ENCODE measurements at regions not wholly inside any gene's neighbourhood (a gene's known extent, or its start where the extent isn't known, plus 50 kb on each side); places are given as distances from the start of the nearest gene placed in this dataset.

DNA sequence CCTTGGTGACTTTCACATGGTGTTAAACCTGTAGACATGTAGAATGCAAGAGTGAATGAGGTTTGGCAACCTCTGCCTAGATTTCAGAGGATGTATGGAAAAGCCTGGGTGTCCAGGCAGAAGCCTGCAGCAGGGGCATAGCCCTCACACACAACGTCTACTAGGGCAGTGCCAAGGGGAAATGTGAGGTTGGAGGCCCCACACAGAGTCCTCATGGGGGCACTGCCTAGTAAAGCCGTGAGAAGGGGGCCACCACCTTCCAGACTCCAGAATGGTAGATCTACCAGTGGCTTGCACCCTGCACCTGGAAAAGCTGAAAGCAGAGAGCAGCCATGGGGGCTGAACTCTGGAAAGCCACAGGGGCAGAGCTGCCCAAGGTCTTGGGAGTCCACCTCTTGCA, 241.2 kb downstream of the KLF13 start:
- no peak for DNase-seq
- Mint-ChIP-seq H3K27ac (no peak overlapping the region), H3K4me1 (no peaks in the 10 kb centered on the region), H3K4me3 (no peak overlapping the region), H3K27me3 (peaks cover 5 to 21% of the 10 kb centered on the region in 2 donors), H3K9me3 (peaks cover 11 to 16% of the 10 kb centered on the region in 2 donors), H3K36me3 (peaks cover 0 to 4% of the 10 kb centered on the region in 2 donors)
- ATAC-seq (replicated peaks), result no peak

DNA sequence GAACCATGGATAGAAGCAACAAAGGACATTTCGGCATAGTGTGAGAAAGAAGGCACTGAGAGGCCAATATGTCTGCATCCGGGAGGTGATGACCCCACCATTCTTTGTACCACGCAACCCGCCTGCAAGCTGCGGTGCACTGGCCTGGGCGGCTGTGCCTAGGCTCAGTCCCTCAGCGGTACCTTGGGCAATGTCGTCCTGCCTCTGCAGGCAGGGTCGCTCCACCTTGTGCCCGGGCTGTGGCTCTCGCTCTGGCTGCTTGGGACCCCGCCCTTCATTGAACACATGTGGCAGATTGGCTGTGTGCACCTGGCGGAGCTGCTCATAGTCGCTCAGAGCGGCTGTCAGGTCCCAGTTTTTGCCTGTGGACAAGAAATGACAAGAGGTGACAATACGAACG, 243.2 kb downstream of the KLF13 start:
- no peak for ATAC-seq (replicated peaks)
- Mint-ChIP-seq H3K27ac (no peak overlapping the region), H3K9me3 (peaks cover 12 to 16% of the 10 kb centered on the region in 2 donors), H3K4me1 (no peaks in the 10 kb centered on the region), H3K36me3 (peaks cover 0 to 4% of the 10 kb centered on the region in 2 donors), H3K27me3 (peaks cover 8 to 16% of the 10 kb centered on the region in 2 donors), H3K4me3 (no peak overlapping the region)
- no peak for DNase-seq

DNA sequence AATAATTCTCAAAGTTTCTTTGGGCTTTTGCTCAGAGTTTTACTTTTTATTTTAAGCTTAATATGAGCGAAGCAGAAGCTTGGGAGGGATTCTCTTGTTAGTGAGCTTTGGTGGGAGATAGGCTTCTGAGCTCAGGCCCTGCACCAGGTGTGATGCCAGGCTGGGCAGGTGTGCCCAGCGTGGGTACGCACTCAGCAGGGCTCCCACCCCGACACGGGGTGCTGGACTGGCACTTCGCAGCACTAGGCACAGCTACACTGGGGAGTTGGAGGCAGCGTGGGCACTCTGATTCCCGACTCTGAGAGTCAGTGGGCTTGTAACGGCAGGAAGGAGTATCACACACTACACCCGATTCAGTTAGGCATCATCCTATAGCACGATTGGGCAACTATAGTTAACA, 244.0 kb downstream of the KLF13 start:
- DNase-seq (no peak), ATAC-seq (replicated peaks) (no peak)
- H3K9me3 Mint-ChIP-seq, result peaks cover 12 to 16% of the 10 kb centered on the region in 2 donors
- no peak overlapping the region for H3K27ac Mint-ChIP-seq
- peaks cover 8 to 20% of the 10 kb centered on the region in 2 donors for H3K27me3 Mint-ChIP-seq
- H3K4me3 Mint-ChIP-seq, result no peak overlapping the region
- H3K4me1 Mint-ChIP-seq, result no peaks in the 10 kb centered on the region
- peaks cover 0 to 4% of the 10 kb centered on the region in 2 donors for H3K36me3 Mint-ChIP-seq

DNA sequence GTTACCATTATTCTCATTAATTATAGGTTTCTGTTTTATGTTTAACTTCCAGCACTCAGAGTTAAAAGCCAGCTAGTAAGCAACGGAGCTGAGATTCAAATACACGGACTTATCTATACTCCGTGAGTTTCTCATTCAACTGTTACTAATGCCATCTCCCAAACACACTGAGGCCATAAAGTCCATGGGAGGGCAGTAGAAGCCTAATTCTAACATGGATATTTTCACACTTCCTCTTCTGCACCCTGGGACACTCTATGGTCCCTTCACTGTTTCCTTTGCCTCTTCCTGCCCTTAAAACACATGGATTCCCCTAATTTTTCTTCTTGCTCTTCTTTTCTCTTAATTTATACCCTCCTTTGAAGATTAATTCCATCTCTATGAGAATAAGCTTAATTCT, 245.0 kb downstream of the KLF13 start:
- ATAC-seq (replicated peaks) (no peak), DNase-seq (no peak)
- peaks cover 8 to 20% of the 10 kb centered on the region in 2 donors for H3K27me3 Mint-ChIP-seq
- H3K36me3 Mint-ChIP-seq, result peaks cover 0 to 4% of the 10 kb centered on the region in 2 donors
- peaks cover 12 to 16% of the 10 kb centered on the region in 2 donors for H3K9me3 Mint-ChIP-seq
- no peaks in the 10 kb centered on the region for H3K4me1 Mint-ChIP-seq
- no peak overlapping the region for H3K27ac Mint-ChIP-seq
- no peak overlapping the region for H3K4me3 Mint-ChIP-seq

DNA sequence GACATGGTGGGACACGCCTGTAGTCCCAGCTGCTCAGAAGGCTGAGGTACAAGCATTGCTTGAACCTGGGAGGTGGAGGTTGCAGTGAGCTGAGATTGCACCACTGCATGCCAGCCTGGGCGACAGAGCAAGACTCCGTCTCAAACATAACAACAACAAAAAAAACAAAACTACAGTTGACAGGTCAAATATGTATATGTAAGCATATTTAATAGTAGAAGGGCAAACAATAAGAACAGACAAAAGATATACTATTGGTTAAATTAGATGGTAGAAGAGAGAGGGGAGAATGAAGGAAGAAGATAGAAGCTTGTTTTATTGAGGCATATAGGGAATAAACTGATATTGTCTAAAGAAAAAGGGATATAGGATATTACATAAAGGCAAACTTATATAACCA, 247.1 kb downstream of the KLF13 start:
- peaks cover 8 to 28% of the 10 kb centered on the region in 2 donors for H3K27me3 Mint-ChIP-seq
- DNase-seq, result no peak
- no peak overlapping the region for H3K4me3 Mint-ChIP-seq

DNA sequence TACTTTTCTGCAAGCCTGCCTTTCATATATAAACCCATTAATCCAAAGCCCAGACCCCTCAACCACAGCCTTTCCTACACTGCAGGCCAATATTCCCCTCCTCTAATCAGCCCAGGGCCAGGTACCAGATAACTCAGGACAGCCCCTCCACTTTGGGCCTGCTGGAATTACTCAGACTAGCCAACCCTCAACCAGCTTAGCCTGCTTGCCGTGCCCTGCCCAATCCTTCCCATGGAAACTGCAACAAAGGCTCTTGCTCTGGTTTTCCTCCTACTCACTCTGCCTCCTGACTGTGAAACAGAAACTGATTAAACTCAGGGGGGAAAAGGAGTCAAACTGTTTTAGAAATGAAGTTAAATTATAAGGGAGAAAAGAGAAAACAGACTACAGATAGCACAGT, 248.1 kb downstream of the KLF13 start:
- Mint-ChIP-seq H3K9me3 (peaks cover under 1 to 2% of the 10 kb centered on the region in 2 donors), H3K36me3 (no peaks in the 10 kb centered on the region), H3K4me1 (no peaks in the 10 kb centered on the region), H3K4me3 (no peak overlapping the region), H3K27ac (no peak overlapping the region), H3K27me3 (peaks cover 8 to 28% of the 10 kb centered on the region in 2 donors)
- no peak for DNase-seq
- ATAC-seq (replicated peaks), result no peak

More for the DNA sequence above, 247.1 kb downstream of the KLF13 start:
- Mint-ChIP-seq H3K4me1 (no peaks in the 10 kb centered on the region), H3K27ac (no peak overlapping the region), H3K9me3 (peaks cover 1 to 2% of the 10 kb centered on the region in 2 donors), H3K36me3 (no peaks in the 10 kb centered on the region)
- no peak for ATAC-seq (replicated peaks)

DNA sequence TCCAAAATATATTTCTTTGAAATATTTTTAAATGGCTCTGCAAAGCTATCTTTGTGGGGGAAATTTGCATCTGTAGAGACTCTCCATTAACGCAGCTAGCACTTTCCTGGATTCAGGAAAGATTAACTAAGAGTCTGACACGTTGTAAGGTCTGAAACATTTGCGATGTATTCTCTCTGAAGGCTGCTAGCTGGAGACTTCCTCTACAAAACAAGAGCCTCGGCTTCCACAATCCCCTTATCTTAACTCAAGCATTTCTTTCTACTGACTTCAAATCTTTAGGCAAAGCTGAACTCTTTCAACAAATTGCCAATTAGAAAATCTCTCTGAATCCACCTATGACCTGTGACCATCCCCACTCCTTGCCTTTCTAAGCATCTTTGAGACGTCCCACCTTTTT, 250.5 kb downstream of the KLF13 start:
- no peak for ATAC-seq (replicated peaks)
- peaks cover 12 to 23% of the 10 kb centered on the region in 2 donors for H3K27me3 Mint-ChIP-seq
- no peaks in the 10 kb centered on the region for H3K4me1 Mint-ChIP-seq
- DNase-seq, result no peak
- peaks cover 0 to 3% of the 10 kb centered on the region in 2 donors for H3K36me3 Mint-ChIP-seq
- peaks cover 11 to 12% of the 10 kb centered on the region in 2 donors for H3K9me3 Mint-ChIP-seq
- H3K4me3 Mint-ChIP-seq, result no peak overlapping the region
- no peak overlapping the region for H3K27ac Mint-ChIP-seq

DNA sequence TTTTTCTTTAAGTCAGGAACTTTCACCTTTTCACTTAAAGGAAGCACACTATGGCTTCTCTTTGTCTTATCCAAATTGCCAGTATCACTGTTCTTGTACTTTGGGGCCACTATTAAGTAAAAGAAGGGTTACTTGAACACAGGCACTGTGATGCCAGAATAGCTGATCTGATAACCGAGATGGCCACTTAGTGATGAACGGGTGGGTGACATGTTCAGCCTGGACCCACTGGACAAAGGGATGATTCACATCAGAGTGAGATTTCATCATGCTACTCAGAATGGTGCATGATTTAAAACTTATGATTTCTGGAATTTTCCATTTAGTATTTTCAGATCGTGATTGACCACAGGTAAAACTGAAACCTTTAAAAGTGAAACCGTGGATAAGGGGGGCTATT, 252.6 kb downstream of the KLF13 start:
- Mint-ChIP-seq H3K36me3 (peaks cover 4 to 6% of the 10 kb centered on the region in 2 donors), H3K27me3 (peaks cover 4 to 22% of the 10 kb centered on the region in 2 donors), H3K9me3 (peaks cover 20 to 24% of the 10 kb centered on the region in 2 donors), H3K4me3 (no peak overlapping the region), H3K4me1 (no peaks in the 10 kb centered on the region), H3K27ac (no peak overlapping the region)
- ATAC-seq (replicated peaks), result no peak
- no peak for DNase-seq

DNA sequence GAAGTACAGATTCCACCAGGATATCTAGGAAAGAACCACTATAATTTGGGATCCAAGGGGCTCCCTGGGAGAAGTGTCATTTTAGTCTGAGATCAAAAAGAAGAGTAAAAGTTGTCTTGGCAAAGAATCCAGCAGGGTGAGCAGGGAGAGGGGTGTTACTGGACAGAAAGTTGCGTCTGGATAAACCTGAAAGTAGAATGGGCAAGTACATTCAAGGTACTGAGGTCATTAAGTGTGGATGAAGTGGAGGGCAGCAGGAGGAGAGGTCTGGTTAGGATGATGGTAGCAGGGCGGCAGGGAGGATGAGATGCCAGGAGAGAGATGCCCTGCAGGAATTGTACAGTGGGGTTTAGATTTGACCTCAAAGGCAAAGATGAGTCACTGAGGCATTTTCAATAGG, 253.3 kb downstream of the KLF13 start:
- peaks cover 4 to 6% of the 10 kb centered on the region in 2 donors for H3K36me3 Mint-ChIP-seq
- no peaks in the 10 kb centered on the region for H3K4me1 Mint-ChIP-seq
- peaks cover 7 to 20% of the 10 kb centered on the region in 2 donors for H3K27me3 Mint-ChIP-seq
- no peak overlapping the region for H3K4me3 Mint-ChIP-seq
- H3K9me3 Mint-ChIP-seq, result peaks cover 20 to 24% of the 10 kb centered on the region in 2 donors
- H3K27ac Mint-ChIP-seq, result no peak overlapping the region
- DNase-seq, result no peak
- no peak for ATAC-seq (replicated peaks)

DNA sequence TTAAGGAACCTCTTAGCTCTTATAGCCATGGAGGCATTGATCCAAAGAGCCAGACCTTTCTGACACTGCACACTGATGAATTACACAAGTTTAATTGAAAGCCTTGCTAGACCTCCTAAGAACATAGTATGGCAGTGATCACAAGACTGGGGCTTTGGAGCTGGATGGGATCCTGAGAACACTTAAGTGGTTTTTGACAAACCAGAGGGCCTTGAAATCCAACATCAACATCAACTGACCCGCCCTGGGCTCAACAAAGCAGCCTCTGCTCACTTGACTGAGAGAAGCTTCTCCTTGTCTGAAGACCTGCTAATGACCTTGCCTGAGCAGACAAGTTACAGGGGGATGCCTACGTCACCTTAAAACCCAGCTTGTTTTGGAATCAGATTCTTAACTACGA, 257.6 kb downstream of the KLF13 start:
- Mint-ChIP-seq H3K27me3 (peaks cover 20 to 25% of the 10 kb centered on the region in 2 donors), H3K4me3 (no peak overlapping the region), H3K9me3 (peaks cover 20 to 24% of the 10 kb centered on the region in 2 donors), H3K27ac (no peak overlapping the region), H3K36me3 (peaks cover 4 to 6% of the 10 kb centered on the region in 2 donors), H3K4me1 (no peaks in the 10 kb centered on the region)
- no peak for DNase-seq
- ATAC-seq (replicated peaks), result no peak

DNA sequence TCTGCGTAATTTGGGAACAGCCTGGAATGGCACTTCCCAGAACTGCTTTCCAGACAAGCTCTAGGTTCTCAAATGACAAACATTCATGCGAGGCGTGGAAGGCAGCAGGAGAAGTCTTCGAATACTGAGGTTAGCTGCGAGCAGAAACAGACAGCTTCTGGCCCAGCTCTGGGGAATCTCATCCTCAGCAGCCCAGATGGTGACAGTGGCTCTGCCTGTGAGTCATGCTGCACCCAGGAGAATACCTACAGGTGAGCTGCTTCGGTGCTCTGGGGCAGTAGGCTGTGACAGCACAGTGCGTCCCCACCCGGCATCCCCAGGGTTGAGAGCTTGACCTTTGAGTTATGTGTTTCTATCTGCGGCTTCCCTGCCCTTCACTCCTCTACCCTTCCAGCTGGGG, 258.6 kb downstream of the KLF13 start:
- Mint-ChIP-seq H3K9me3 (peaks cover 18 to 19% of the 10 kb centered on the region in 2 donors), H3K27me3 (peaks cover 16 to 25% of the 10 kb centered on the region in 2 donors), H3K4me3 (no peak overlapping the region), H3K27ac (no peak overlapping the region), H3K36me3 (peaks cover 4 to 6% of the 10 kb centered on the region in 2 donors), H3K4me1 (no peaks in the 10 kb centered on the region)
- DNase-seq (no peak), ATAC-seq (replicated peaks) (no peak)

DNA sequence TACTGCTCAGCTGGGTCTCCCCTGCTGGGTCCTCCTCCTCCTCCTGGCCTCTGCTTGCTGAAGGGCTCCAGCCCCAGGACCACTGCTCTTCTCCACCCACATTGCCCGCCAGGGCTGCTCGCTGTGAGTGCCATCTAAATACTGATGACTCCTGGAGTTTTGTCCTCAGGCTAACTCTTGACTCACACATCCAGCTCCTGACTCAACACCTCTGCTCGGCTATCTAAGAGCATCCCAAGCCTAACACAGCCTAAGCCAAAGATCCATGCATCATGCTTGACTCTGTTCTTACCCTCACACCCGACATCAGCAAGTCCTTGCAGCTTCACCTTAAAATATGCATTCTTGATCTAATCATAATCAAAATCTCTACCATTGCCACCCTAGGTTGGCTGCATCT, 260.2 kb downstream of the KLF13 start:
- ATAC-seq (replicated peaks), result no peak

DNA sequence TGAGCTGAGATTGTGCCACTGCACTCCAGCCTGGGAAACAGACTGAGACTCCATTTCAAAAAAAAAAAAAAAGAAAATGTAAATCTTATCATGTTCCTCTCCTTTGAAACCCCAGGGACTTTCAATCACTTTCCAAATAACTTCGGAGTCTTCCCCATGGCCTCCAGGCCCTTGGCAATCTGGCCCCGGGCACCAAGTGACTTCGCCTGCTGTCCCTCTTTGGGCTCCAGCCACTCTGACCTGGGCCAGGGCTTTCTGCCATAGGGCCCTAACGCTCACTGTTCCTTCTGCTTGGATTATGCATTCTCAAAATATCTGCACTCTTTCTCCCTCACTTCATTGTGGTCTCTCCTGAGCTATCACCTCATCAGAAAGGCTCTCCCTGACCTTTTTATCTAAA, 260.9 kb downstream of the KLF13 start:
- Mint-ChIP-seq H3K27ac (no peak overlapping the region), H3K9me3 (peaks cover 7% of the 10 kb centered on the region in 2 donors), H3K36me3 (peaks cover 0 to 3% of the 10 kb centered on the region in 2 donors), H3K4me1 (no peaks in the 10 kb centered on the region), H3K4me3 (no peak overlapping the region), H3K27me3 (peaks cover 20 to 22% of the 10 kb centered on the region in 2 donors)
- DNase-seq (no peak), ATAC-seq (replicated peaks) (no peak)

More for the DNA sequence above, 260.2 kb downstream of the KLF13 start:
- H3K36me3 Mint-ChIP-seq, result peaks cover 4 to 6% of the 10 kb centered on the region in 2 donors
- H3K27ac Mint-ChIP-seq, result no peak overlapping the region
- peaks cover 22 to 25% of the 10 kb centered on the region in 2 donors for H3K27me3 Mint-ChIP-seq
- DNase-seq, result no peak
- H3K9me3 Mint-ChIP-seq, result peaks cover 13 to 15% of the 10 kb centered on the region in 2 donors
- no peaks in the 10 kb centered on the region for H3K4me1 Mint-ChIP-seq
- H3K4me3 Mint-ChIP-seq, result no peak overlapping the region

DNA sequence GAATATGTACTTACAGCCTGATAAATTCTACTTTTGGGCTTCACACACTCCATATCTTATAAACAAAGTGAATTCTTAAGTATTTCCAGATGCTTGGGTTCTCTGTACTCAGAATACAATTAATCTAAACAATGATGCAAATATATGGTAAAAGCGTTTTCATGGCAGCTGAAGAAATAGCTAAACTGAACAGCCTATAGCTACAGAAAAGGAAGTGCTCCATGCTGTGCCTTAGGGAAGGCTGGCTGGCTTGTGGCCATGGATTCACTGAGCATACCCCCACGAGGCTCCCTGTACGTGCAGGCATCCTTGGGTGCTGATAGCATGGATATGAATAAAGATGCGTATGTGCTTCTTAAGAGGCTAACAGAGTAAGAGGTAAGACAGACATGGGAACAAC, 264.0 kb downstream of the KLF13 start:
- ATAC-seq (replicated peaks), result no peak
- Mint-ChIP-seq H3K4me3 (no peak overlapping the region), H3K27me3 (peaks cover 14 to 18% of the 10 kb centered on the region in 2 donors), H3K36me3 (no peaks in the 10 kb centered on the region), H3K4me1 (no peaks in the 10 kb centered on the region), H3K9me3 (no peaks in the 10 kb centered on the region), H3K27ac (no peak overlapping the region)
- no peak for DNase-seq

DNA sequence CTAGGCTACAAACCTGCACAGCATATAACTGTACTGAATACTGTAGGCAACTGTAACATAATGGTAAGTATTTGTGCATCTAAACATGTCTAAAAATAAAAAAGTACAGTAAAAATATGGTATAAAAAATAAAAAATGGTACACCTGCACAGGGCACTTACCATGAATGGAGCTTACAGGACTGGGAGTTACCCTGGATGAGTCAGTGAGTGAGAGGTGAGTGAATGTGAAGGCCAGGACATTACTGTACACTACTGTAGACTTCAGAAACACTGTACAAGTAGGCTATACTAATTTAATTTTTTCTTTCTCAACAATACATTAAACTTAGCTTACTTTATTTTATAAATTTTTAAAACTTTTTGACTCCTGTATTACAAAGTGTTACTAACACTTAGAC, 265.3 kb downstream of the KLF13 start:
- no peaks in the 10 kb centered on the region for H3K36me3 Mint-ChIP-seq
- H3K27me3 Mint-ChIP-seq, result peaks cover 6 to 11% of the 10 kb centered on the region in 2 donors
- no peaks in the 10 kb centered on the region for H3K9me3 Mint-ChIP-seq
- H3K4me1 Mint-ChIP-seq, result no peaks in the 10 kb centered on the region
- H3K27ac Mint-ChIP-seq, result no peak overlapping the region
- no peak overlapping the region for H3K4me3 Mint-ChIP-seq
- ATAC-seq (replicated peaks), result no peak
- no peak for DNase-seq

DNA sequence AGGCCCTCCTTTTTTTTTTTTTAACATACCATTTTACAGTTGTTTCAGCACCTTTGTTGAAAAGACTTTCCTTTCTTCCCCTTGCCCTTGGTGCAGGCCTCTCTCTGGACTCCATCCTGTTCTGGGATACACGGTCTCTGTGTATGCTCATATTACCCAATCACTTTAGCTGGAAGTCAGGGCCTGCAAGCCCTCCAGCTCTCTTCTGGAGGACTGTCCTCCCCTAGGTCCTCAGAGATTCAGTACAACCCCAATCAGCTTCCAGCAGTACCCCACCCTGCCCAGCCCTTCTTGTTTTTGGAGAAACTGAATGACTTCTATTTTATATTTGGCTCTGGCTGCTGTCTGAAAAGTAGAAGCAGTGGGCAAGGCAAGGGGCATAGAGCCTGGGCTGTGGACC, 270.8 kb downstream of the KLF13 start:
- DNase-seq (no peak), ATAC-seq (replicated peaks) (no peak)
- H3K9me3 Mint-ChIP-seq, result peaks cover 2 to 5% of the 10 kb centered on the region in 2 donors
- H3K27ac Mint-ChIP-seq, result no peak overlapping the region
- H3K27me3 Mint-ChIP-seq, result peaks cover 27 to 46% of the 10 kb centered on the region in 2 donors
- H3K4me1 Mint-ChIP-seq, result no peaks in the 10 kb centered on the region
- H3K4me3 Mint-ChIP-seq, result no peak overlapping the region
- H3K36me3 Mint-ChIP-seq, result no peaks in the 10 kb centered on the region
